GM21576 (cell line): ENCODE measurements at regions not wholly inside any gene's neighbourhood (a gene's known extent, or its start where the extent isn't known, plus 50 kb on each side); places are given as distances from the start of the nearest gene placed in this dataset.

Experiments used
- ATAC-seq: cut with Tn5 transposase; IDR thresholded peaks from one replicate; pipeline ENCODE4 v1.9.1; 2021; ENCODE audit warnings: mild to moderate bottlenecking, moderate library complexity; ENCODE audit not compliant: unreplicated experiment

DNA sequence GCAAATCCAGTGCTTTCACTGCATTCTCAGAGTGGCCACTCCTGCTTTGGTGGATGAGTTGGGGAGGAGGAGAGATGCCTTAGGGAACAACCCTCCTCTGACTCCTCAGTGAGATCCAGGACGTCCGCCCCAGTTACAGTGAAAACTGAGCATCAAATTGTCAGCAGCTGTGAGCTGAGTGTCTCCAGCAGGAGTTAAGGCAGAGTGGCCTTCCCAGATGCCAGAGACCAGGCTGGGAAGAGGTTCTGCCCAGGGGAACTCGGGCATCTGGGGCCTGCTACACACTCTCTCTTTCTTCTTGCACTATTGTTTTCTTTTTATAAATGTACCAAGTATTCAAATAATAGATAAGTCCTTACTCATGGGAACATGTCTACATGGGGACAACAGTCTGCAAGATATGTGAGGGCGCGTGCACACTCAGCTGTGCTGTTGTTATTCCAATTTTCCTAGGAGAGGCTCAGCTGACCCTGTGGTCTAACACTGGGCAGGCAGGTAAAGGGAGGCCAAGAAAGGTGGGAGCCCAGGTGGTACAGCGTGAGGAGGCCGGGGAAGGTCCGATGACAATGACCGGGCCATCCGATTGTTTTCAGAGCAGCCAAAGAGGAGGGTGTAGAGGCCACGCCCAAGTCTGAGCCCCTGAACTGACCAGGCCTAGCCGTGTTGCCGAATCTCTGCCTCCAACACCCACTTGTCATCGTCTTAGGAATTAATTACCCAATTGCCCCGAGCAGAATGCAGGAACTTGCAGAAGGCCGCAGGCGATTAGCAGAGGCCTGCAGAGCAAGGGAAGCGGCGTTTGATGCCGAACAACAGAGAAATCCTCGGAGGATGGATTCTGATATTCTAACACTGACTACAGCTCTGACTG is 166.9 kb downstream of the ANAPC1 start:
- no peak for ATAC-seq
